Suppressor macrophage treated with lipopolysaccharide for 4 hours (primary cell): ENCODE measurements at regions not wholly inside any gene's neighbourhood (a gene's known extent, or its start where the extent isn't known, plus 50 kb on each side); places are given as distances from the start of the nearest gene placed in this dataset.
"Not testable (repeated sequence)": the region's sequence is repeated elsewhere in the genome, so short reads cannot be mapped to it uniquely, and the experiment has no call there.

Experiments used
- DNase-seq: peaks from one replicate; pipeline ENCODE4 v3.0.0-alpha.2; 2020

DNA sequence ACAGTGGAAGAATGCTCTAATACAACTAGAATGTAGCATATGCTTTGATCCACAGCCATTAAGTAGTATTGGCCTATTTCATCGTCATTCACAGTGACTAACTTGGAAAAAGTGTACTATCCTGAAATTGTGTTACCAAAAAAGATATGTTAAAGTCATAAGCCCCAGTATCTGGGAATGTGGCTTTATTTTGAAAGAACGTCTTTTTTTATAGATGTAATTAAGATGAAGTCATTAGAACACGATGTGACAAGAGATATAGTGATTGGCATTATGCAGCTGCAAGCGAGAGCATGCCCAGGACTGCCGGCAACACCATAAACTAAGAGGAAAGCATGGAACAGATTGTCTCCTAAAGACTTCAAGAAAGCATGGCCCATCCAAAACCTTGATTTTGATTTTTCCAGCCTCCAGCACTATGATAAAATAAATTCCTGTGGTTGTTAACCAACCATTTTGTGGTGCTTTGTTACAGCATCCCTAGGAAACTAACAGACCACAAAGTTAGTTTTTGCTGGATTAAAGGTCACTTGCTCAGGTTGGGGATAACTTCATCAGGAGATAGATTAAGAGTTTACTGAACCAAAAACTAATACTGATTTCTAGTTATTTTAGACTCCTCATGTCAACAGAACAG is 870.6 kb upstream of the LRRC4C start:
- no peak for DNase-seq

GRCh38 chr11:42337786-42338455 is 878.5 kb upstream of the LRRC4C start:
- no peak for DNase-seq

GRCh38 chr11:42344204-42344792 is 884.8 kb upstream of the LRRC4C start:
- DNase-seq: no peak

DNA sequence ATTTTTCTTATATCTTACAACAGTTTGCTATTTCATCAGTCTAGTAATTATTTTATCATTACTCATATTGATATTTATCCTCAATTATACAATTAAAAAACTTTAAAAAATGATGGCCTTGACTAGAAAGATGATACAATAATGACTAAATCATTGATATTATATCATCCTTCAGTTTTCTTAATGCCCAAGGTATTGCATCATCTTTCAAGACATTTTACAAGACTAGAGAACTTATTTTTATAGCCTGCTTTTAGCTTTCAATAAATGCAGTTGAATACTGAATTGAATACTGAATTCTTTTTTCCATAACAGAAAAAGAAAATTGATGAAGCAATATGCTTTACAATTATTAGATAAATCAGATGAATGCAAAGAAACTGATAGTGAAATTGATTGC is 886.5 kb upstream of the LRRC4C start:
- no peak for DNase-seq

DNA sequence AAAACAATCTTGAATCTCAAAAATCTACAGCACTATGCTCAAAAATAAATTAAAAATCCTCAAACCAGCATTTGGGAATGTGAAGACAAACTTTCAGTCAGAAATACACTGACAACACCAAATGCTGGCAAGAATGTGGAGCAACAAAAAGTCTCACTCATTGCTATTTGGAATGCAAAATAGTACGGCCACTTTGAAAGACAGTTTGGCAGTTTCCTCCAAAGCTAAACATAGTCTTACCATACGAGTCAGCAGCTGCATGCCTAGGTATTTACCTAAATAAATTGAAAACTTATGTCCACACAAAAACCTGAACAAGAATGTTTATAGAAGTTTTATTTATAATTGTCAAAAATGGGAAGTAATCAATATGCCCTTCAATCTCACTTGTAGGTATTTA is 904.2 kb upstream of the LRRC4C start:
- no peak for DNase-seq

GRCh38 chr11:42390116-42390515 is 921.7 kb upstream of the API5 start:
- no peak for DNase-seq

DNA sequence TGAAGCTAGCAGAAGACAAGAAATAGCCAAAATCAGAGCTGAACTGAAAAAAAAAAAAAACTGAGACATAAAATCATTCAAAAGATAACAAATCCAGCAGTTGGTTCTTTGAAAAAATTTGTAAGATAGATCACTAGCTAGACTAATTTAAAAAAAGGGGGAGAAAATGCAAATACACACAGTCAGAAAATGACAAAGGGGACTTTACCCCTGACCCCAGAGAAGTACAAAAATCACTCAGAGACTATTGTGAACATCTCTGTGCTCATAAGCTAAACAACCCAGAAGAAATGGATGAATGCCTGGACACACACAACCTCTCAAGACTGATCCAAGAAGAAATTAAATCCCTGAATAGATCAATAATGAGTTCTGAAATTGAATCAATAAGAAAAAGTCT is 914.3 kb upstream of the API5 start:
- DNase-seq: no peak

DNA sequence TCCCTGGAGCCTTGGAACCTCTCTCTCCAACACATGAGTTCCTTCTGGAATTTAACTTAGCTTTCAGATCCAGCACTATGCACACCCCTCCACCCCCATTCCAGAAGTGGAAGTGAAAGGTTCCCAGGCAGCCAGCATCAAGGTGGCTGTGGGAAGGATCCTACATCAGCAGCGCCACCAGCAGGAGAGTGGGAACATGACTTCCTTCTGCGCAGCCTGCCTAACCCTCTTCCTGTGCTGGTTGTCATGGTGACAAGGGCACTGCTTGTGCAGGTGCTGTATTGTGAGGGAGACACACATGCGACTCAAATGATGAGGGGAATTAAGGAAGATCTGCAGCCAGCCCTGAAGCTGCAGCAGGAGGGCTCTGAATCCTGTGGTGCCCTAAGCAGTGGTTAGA is 904.5 kb upstream of the API5 start:
- DNase-seq: no peak

- DNase-seq: peak; percentile 17
Observed at GRCh38 chr11:42410251-42410955, 901.4 kb upstream of the API5 start.

- no peak for DNase-seq
Observed at GRCh38 chr11:42412590-42412989, 899.2 kb upstream of the API5 start.

- no peak for DNase-seq
Observed at GRCh38 chr11:42417691-42418090, 894.1 kb upstream of the API5 start.

GRCh38 chr11:42422090-42422489 is 889.7 kb upstream of the API5 start:
- DNase-seq: no peak

GRCh38 chr11:42434911-42435310 is 876.9 kb upstream of the API5 start:
- not testable (repeated sequence) for DNase-seq

- no peak for DNase-seq
Observed at GRCh38 chr11:42444406-42444805, 867.4 kb upstream of the API5 start.

DNA sequence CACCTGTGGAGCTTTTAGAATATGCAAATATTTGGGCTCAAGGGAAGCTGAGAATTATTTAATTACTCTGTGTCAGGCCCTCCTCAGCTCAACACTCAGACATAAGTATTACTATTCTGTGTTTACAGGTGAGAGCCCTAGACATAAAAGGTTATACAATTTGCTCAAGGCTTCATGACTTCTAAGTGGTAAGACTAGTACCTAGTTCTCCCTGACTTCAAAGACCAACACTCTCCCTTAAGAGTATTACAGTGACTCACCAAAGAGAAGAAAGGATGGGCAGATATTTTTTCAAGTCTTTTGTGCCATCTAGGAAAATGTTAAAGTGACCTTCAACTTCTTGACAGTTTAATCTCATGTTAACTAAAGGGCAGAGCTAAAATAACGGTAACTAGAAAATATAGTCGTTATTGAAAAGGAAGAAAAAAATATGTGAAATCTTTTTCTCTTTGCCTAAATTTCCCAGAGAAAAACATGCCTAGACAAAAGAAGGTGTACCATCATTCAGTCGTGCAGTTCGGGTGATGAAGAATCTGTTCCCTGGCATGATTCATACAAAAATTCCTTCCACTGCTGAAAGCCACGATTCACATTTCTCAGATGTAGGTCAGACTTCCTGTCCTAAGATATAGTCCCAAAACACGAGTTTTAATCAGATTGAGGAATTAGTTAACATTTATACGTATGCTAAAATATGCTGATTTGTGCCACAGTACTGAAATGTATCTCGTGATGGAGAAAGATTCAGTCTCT is 849.1 kb upstream of the API5 start:
- no peak for DNase-seq

- no peak for DNase-seq
Observed at GRCh38 chr11:42465623-42466022, 846.2 kb upstream of the API5 start.

DNA sequence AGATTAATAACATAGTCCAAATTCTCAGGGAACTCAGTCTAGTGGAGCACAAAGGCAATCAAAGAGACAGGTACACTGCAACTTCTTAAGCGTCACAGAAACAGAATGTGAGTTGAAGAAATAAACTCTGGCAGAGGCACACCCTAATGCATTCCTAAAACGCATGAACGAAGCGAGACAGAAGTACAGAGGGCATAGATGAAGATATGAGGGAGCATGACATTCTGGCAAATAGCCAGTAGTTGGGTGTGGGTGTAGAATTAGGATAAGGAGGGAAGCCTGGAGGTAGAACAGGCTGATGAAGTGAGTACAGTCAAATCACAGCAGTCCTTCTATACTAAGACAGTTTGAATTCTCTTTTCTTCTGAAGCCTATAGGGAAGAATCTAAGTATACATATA is 838.7 kb upstream of the API5 start:
- no peak for DNase-seq

GRCh38 chr11:42482822-42483221 is 829.0 kb upstream of the API5 start:
- no peak for DNase-seq

GRCh38 chr11:42490506-42490905 is 821.3 kb upstream of the API5 start:
- no peak for DNase-seq

GRCh38 chr11:42494459-42494858 is 817.3 kb upstream of the API5 start:
- no peak for DNase-seq

DNA sequence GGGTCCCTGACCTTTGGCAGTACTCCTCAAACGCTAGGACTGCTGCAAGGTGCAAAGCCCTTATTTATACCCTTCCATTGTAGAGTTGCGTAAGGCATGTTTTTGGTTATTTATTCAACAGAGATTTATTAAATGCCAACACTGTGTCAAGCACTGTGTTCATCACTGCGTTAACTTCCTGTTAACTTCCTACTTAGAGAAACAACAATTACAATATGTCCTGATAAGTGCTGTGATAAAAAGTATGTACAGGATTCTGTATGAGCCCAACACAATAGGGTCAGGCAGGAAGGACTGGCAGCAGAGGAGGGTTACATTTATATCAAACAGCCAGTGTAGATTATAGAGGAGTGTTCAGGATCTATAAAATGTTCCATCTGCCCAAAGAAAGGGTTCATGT is 812.8 kb upstream of the API5 start:
- no peak for DNase-seq

DNA sequence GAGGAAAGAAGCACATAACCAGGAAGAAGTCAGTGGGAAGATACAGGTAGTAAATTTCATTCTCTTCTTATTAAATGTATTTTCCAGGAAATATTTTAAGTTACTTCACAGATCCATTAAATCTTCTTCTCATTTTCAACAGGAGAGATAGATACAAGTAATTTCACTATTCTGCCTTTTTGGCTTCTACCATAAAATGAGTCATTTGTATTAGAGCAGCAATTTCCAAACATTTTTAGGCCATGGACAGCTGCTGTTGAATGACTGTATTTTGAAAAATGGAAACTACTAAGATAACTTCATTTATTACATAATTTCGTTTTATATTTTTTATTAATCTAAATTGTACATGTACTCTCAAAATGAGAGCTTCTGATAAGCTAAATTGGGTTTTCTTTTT is 809.6 kb upstream of the API5 start:
- DNase-seq: no peak

DNA sequence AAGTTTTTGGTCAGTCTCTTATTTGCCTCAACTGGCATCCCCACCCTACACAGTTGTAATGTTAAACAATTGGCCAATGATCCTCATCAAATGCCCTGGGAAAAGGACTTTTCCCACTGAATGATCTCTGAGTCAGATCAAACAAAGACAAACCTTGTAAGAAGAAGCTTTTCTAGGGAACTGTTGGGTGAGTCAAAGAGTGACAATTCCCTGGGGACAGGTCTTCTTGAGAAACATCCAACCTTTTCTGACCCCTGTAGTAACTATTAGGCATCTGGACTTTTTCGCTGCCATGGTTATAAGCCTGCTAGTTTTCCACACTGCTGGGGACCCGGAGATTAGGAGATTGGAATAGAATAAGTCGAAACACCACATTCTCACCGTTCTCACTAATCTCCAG is 789.8 kb upstream of the API5 start:
- DNase-seq: no peak
